Iris pigment epithelial cell (primary cell): ENCODE measurements at regions not wholly inside any gene's neighbourhood (a gene's known extent, or its start where the extent isn't known, plus 50 kb on each side); places are given as distances from the start of the nearest gene placed in this dataset.
"Not testable (repeated sequence)": the region's sequence is repeated elsewhere in the genome, so short reads cannot be mapped to it uniquely, and the experiment has no call there.

Experiments used
- DNase-seq: peaks from one replicate; pipeline ENCODE4 v3.0.0-alpha.2; 2011; ENCODE audit warnings: low read depth

DNA sequence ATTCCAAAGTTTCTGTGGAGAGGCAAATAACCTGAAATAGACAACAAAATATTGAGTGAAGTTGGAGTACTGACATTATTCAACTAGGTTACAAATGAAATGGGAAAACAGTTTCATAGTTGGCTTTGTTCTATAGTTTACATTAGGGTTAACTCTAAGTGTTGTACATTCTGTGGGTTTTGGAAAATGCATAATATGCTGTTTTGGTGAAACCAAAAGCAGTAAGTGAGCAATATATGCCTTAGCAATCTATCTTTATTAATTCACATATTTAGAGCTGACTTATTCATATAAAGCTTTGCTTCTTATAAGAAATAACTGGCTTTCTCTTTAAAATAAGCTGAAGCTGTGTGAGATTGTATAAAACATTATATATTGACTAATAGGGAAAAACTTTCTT, 157.5 kb upstream of the AHI1 start:
- DNase-seq, result peak; percentile 73

DNA sequence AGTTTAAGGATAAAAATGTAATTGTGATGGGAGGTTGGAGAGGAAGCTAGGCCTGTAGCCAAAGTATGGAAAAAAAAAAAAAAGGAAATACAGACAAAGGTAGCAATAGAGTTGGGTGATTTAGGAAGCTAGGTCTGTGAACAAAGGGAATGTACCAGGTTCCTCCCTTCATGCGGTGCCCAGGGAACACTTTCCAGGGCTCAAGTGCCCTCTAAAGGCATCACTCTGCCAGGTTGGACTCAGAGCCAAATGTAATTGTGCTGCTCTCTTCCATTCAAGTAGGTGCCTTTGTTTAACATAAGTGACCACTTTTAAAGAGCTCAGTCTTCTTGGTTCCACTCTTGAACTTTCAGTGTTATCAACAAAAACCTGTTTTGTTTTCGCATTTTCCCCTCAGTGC, 159.7 kb upstream of the AHI1 start:
- no peak for DNase-seq

DNA sequence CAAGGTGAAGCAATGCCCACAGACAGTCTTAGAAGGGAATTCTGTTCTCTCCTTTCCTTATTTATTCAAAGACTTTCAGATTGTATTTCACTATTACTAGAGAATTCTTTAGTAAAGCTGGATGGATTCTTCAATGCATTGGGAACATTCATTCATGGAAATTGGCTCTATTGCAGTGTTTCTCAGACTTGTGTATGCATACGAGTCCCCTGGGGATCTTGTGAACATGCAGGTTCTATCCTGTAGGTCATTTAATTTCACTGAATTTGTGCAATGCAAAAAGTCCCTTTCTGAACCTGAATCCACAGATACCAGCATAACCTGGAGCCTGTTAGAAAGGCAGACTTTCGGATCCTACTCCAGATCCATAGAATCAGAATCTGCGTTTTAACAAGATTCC, 160.9 kb upstream of the AHI1 start:
- no peak for DNase-seq

DNA sequence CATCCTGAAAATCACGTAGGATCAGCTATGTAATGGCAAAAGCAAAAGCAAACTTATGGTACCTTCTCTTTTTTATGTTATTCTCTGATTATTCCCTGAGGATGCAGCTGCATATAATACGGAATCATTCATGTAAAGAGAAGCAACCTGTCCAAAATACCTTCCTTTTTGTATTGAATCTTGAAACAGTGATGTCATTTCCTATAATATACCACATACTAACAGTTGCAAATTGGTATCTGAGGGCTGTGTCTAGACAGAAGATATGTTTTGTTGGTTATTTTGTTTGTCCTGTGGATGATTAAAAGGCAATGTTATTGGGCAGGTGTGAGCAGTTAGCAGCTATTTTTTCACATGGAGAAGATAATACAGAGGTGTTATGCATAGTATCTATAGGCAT, 161.4 kb upstream of the AHI1 start:
- no peak for DNase-seq

DNA sequence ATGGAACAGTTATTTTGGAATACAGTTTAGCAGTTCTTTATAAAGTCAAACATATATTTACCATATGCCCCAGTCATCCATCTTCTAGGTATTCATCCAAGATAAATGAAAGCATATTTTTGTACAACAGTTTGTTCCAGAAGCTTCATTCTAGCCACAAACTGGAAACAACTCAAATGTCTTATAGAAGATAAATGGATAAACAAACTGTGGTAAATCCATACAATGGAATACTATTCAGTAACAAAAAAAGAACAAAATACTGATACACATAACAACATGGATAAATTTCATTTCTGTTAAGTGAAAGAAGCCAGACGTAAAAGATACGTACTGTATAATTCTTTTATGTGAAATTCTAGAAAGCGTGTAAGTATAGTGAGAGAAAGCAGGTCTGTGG, 167.0 kb upstream of the AHI1 start:
- no peak for DNase-seq

DNA sequence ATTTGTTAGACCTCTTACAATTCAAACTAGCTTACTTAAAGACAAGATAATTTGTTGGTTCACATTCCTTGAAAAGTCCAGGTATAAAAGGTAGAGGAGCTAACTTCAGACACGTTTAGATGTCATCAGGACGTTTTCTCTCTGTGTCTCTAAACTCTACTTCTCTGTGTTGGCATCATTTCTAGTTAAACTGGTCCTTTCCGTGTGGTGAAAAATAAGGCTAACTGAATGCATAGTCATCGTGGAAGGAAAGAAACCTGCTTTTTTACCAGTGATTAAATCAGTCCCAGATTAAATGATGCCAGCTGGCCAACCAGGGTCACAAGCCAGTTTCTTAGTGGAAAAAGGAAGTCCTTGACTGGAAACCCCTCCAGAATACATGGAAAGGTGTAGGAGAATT, 168.4 kb upstream of the AHI1 start:
- no peak for DNase-seq

DNA sequence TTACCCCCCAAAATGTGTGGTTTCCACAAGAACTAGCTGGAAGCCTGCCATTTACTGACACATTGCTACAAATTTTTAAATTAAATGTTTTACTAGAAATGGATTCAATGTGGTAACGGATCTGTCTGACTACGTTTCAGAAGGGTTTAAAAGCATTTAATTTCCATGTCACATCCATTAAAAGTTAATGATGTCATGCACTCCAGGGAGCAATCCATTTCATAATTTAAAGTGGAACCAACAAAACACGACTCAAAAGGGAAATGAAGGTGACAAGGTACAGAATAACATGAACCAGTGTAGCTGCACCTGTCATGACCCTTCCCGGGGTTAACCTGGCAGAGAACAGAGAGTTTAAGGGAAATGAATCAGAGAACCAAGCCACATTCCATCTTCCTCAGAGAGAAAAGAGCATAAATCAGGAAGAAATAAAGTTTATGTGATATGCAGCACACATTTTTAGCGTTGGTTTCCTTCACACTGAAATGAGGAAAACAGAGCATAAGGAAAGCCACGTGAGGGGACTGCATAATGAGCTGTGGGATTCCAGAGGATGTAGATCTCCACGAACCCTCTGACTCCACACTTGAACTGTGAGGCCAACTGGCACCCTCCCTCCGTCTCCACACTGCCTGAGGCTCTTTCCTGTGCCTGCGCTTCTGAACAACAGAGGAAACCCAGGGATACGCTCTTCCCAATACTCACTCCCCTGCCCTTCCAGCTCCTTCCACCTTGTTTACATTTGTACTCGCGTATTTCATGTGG, 170.3 kb upstream of the AHI1 start:
- peak; percentile 36 for DNase-seq

DNA sequence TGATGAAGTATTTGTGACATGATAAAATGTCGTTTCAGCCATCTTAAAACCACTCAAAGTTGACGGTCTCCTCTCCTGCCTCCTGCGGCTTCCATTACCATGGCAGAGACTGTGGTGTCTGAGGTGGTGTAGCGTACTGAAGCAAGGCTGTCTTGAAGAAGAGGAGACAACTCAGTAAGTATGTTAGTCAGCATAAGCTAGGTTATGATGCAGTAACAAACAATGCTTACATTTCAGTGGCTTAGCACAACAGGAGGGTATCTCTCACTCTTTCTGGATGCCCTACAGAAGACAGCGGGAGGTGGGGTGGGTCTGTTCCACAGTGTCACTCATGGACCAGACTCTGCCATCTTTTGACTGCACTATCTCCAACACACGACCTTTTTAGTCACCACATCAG, 174.7 kb upstream of the AHI1 start:
- DNase-seq, result no peak

DNA sequence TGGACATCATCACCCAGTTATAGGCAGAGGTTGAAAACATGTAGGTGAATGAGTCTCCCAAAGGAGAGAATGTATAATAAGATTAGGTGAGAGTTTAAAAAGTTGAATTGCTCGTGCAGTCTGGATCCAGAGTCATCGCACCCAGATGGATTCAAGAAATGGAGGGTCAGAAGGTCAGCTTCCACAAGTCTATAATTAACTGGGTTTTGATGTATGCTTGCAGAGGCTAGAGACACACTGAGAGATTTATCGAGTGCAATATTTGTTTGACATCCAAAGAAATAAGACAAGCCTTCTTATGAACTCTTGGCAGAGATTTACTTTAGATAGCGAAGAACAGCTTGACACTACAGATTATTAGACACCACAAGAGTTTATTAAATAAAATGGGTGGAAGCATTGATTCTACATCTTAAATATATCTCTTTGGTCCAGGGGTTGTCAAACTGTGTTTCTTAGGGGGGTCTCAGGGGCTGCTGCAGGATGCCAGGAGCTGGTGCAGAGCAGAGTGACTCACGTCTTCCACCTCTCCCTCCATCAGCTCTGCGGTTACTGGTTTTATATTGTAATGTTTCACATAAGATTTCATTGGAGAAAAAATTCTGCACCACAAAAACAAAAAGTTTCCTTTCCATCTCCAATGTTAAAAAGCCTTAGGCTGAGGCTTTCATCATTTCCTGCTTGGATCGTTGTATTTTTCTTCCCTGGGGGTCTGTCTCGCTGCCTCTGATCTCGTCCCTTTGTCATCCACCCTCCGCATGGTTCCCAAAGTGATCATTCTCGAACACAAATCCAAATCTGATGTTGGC, 176.2 kb upstream of the AHI1 start:
- DNase-seq, result peak; percentile 38

DNA sequence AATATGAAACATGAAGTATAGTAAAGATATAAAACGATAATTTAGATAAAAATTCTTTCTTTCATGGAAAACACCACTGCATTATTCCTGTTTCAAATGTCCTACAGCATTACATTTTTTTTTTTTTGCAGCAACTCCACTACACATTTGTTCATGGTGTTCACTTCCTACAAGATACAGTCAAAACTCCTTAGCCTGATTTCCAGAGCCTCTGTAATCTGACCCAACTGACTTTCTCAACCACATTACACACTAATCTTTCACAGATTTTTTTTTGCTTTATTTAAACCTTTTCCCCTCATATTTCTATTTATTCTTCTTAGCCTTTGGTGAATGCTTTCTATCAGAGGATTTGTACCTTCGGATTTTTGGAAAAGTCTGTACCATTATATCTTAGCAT, 176.5 kb upstream of the PDE7B start:
- peak; percentile 65 for DNase-seq

DNA sequence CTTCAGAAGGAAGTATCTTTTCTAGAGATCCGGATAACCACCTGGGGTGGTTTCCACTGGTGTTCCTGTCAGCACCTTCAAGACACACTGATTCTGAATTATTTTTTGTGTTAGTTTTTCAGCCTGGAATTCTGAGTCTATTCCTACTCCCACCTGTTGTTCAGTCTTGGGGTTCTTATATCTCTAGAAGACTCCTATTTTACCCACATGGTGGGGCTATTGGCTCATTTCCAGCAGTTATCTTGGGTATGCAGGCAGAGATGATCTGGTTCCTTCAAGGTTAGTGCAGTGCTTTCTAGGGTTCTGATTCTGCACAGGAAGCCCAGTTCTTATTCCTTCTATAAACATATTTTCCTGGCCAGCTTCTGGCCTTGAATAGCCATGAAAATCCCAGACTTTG, 175.6 kb upstream of the PDE7B start:
- DNase-seq, result peak; percentile 45

DNA sequence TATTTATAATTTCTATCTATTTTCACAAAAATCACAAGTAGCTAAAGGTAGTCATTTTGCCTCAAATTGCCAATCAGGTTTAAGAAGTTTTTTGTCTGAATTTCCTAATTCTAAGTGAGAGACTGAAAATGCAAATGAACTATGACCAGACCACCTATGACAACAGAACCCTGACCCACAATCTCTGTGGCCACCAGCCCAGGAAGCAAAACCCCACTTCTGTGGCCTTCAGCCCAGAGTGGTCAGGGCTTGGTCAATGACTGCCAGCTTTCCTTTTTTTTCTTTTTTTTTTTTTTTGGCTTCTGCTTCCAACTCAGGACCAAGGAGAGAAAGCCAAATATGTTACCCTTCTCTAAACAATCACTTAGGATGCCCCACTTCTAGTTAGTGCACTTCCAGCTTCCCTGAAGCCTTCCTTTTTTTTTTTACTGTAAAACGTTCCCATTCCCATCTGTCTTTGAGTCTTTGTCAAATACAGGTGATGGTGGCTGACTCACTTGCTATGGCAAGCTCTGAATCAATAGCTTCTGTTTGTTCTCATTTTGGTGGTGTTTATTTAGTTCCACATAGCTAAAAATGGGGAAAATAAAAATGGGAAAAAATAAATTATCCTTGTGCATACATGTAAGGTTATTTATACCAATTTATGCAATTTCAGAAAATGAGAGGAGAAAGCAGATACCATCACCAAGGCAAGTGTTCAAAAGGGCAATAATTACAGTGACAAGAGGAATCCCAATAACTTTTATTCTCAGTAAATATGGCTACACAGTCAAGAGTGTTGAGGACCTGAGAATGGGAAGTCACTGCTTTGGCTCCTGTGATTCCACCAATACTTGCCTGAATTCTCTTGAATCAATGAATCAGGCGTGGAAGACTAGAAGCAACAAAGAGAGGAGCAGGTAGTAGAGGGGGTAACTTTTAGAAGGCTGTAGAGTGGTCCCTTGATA, 170.3 kb upstream of the PDE7B start:
- no peak for DNase-seq

DNA sequence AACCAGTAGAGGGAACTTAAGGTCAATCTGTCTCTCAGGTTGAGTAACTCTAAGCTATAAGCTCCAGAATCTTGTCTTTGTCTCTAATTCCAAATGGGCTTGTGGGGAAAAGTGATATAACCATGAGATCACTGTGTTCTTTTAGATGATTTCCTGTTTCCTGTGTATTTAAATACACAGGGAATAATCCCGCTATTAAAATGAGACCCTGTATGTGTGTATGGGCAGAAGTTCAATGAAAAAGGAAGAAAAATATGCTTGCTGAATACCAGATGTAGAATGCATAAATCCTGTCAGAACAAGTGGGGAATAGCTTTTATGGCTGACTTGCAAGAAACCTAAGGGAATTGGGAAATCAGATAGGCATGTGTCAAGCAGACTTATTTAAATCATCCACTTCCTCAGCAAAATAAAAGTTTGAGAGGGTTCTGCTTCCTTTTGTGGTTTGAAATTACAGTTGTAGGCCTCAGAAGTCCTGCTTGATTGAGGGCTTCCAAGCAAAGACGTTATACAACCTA, 164.7 kb upstream of the PDE7B start:
- DNase-seq, result peak; percentile 80

DNA sequence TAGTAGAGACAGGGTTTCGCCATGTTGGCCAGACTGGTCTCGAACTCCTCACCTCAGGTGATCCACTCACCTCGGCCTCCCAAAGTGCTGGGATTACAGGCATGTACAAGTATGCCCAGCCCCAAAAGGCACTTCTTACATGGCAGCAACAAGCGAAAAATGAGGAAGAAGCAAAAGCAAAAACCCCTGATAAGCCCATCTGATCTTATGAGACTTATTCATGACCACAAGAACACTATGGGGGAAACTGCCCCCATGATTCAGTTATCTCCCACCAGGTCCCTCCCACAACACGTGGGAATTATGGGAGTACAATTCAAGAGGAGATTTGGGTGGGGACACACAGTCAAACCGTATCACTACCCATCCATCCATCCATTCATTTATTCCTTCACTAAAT, 163.0 kb upstream of the PDE7B start:
- DNase-seq, result not testable (repeated sequence)

DNA sequence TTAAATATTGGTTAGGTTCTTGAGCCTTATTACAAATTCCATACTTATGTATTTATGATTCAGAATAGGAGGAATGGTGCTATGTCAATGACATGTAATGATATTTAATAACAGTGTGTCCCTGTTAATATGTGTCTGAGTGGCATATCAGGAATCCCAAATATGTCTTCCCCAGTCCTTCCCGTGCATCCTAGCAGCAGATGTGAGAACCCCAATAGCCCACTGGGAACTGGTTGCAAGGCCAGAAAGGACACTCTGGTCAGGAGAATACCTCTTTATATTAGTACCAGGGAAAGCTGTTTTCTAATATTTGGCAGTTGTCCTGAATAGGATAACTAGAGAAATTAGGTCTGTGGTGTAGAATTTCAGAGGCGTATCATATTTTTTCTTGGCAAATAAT, 159.1 kb upstream of the PDE7B start:
- DNase-seq, result peak; percentile 23

DNA sequence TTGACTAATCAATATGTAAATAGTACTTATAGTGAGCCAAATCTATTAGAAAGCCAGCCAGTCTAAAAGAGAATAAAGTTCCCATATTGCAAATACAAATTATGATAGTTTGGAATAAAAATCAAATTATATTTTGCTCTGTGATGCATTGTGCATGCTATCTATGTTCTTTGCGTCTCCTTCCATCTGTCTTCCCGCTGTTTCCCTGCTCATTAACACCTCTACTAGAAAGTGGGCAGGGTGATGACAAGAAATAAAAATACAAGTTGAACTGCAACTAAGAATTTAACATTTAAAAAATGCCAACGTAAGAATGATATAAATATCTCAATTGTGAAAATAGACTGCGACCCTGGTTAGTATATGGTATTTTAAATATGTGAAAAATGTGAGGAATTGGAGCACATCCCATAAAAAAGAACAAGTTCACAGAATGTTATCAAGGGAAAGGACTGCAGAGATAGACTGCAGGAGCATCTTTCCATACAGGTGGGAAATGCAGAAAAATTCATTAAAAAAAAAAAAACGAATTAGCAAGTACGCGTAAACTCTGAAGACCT, 157.6 kb upstream of the PDE7B start:
- DNase-seq, result no peak

DNA sequence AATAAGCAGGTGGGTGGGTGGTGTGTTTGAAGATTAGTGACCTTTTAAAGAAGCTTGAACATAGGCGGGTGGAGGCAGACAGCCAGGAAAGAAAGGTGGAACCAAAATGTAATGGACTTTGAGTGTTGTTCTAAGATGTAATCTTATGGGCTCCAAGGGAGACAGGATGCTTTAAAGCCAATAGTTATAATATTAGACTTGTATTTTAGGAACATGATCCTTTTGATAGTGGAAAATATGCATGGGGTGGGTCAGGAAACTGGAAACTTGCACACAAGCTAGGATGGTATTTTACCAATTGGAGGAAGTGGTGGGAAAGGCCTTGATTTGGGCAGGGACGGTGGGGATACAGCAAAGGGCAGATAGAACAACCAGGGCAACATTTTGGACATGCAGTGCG, 151.8 kb upstream of the PDE7B start:
- no peak for DNase-seq

DNA sequence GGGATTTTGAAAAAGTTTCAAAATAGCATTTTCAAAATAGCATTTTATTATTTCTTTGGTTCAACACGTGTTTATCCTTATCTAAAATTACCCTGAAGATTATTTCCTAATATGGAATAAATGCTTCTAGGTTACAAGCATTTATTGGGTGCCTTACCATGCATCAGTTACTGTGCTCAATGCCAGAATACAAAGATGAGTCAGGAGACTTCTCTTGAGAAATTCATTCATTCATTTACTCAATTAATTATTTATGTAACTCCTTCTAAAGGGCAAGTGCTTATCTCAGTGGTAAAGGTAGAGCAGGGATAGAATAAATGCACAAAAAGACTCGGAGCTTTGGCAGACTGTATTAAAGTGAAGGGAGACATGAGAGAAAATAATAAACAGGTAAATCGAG, 150.1 kb upstream of the PDE7B start:
- DNase-seq, result peak; percentile 17

DNA sequence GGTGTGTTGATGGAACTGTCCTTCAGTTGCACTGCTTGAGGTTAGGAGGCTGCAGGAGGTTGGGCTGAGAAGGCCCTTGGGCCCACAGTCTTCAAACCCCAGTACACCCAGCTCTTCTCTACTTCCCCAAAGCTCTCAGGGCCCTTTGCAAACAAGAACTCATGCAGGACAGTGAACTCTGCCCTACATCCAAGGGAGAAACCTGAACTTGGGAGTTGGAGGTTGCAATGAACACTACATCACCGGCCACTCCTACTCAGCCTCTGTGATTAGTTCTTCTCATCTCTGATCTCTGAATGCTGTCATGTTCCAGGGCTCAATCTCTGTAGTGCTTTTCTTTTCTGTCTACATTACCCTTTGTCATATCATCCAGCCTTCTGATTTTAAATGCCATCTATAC, 148.5 kb upstream of the PDE7B start:
- DNase-seq, result no peak

DNA sequence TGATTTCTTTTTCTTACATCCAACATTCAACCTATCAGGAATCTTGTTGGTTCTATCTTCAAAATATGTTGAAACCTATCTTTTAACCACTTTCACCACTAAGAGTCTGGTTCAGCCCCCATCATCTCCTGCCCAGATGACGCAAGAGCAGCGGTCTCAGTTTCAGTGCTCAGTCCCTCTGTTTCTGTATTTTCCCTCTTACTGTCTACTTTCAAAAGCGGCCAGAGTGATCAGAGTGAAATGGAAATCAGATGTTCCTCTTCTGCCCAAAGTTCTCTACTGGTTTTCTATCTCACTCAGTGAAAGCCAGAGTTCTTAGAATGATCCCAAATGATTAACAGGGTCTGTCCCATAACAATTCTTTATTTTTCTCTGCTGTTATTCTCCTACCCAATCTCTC, 147.9 kb upstream of the PDE7B start:
- peak; percentile 27 for DNase-seq

DNA sequence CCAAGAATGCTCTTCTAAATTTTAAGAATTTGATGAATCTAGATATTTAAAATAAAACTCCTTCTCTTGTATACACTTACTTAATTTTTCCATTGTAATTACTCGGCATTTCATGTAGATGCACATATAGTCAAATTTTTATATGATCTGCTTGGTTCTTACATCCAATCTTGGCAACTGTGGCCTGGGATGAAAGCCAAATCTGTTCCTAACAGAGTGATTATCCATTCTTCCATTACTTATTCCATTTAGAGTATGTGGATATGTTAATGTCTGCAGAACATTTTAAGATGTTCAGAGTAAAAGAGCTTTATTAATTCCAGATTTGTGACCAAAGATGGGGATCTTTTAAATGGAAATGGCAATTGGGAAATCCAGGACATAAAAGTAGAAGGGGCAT, 144.1 kb upstream of the PDE7B start:
- DNase-seq, result no peak

DNA sequence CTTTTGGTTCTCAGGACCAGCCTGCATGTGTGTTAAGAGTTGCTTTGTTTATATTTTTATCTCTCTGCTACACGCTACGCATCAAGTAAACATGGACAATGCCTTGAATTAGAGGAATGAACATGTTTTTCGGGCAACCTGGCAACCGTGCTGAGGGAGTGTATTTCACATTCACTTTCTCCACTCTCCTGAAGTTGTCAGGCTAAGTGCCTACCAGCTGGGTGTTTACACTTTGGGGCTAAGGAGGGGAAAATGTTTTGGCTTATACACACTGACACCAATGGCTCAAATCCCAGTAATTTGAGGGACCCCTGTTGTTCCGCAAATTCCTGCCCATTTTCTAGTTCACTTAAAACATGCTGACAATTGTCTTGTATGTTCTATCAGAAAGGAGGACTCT, 141.5 kb upstream of the PDE7B start:
- no peak for DNase-seq
